Stimulated activated CD4-positive, alpha-beta T cell treated with anti-CD3 and anti-CD28 coated beads, Interleukin-1b, Interleukin-23, amount 100 ng/mL, for 48 hours (primary cell): ENCODE measurements at regions not wholly inside any gene's neighbourhood (a gene's known extent, or its start where the extent isn't known, plus 50 kb on each side); places are given as distances from the start of the nearest gene placed in this dataset.
A peak's percentile ranks its signal among the peaks of the same experiment; 100 is the strongest.
"Not testable (repeated sequence)": the region's sequence is repeated elsewhere in the genome, so short reads cannot be mapped to it uniquely, and the experiment has no call there.

Source experiments
- DNase-seq: peaks from one replicate; pipeline ENCODE4 v3.0.0-alpha.2; 2020

DNA sequence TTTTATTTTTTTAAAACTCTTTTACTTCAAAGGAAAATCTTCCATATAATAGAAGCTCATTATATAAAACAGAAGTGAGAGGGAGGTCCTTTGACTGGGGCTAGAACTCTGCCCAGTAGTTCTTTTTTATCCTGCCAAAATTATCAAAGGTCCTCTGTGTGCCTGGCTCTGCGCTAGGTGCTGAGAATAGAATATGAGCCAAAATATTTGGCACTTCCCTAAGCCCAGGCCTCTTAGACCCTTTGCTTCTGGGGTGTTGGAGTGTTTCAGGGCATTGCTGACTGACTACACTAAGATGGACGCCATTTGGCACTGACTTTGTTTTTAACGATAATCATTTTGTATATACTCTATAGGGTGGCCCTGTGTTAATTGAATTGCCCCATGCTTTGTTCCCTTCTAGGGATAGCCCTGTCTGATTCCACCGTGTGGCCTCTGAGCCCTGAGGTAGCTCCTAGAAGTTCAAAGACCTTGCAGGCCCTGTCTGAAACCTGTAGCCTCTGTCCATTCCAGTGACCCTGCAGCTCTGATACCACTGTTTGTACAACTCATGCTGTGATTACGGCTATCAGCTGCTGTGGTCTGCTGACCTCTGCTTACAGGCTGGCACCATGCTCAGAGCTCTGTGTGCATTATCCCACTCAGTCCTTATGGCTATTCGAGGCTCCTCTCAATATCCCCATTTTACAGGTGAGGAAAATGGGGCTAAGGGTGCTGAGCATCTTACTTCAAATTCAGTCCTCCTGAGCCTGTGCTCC lies 84.3 kb upstream of the SHB start:
- DNase-seq: no peak

DNA sequence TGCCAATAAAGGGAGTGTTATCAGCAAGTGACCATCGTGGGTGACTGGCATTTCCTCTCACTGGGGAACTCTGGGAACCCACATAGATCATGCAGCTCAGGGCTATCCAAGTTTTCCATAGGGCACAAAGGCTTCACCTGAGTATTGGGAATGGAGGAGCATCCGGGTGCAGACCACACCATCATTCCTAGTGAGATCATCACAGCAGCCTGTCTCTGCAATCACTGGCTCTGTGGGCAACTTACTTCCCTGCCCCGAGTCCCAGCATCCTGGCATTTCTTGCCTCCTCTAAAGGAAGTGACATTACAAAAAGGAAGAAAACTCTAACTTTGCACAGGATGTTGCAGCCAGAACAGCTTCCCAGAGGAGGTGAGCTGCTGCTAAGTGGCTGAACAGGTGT lies 80.6 kb upstream of the SHB start:
- DNase-seq: no peak

DNA sequence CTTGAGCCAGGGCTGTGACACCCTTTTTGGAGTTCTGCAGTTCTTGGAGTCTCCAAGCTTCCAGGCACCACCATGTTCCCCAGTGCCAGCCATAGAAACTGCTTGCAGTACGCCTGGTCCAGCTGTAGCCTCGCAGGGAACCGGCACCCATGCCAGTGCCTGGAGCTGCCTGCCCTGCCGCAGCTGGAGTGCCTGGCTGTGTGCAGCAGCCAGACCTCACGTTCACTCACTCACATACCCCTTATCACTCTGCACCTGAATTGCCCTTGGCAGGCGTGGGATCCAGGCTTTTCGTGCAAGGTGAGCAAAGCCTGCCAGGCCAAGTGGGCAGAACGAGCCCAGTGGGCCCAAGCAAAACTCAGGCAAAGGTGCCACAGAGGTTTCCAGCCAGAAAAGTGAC lies 77.8 kb upstream of the SHB start:
- no peak for DNase-seq

DNA sequence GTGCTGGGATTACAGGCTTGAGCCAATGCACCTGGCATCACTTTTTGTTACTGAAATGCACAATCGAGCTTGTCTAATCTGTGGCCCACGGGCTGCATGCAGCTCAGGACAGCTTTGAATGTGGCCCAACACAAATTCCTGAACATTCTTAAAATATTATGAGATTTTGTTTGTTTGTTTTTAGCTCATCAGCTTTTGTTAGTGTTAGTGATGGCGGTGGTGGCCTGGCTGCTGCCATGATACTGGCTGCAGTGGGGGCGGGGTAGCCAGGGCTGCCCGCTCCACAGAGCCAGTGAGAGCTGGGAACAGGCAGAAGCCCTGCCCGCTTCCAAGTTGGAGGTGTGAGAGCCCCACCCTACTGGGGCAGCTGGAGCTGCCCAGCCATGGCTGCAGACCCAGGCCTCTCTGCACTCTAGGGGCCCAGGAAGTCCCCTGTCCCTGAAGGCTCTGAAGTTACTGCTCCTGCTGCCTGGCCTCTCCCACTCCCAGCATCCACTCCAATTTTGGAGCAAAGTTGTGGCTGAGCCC lies 76.6 kb upstream of the SHB start:
- DNase-seq: no peak

DNA sequence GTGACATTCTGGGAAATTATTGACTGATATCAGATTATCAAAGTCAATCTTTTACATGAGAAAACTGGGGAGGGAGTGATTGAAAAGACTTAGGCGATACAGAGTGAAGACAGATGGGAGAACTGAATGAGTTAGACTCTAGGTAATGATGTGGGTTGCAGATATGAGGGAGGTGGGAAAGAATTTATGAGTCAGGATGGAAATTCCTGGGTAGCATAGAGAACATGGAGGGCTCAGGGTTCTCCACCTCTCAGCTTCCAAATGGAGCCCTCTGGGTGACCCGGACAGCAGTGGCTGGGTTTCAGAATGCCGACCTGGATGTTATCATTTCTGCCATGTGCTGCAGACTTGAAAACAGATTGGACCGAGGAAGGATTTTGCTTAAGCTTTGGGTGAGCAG lies 75.4 kb upstream of the SHB start:
- DNase-seq: no peak

DNA sequence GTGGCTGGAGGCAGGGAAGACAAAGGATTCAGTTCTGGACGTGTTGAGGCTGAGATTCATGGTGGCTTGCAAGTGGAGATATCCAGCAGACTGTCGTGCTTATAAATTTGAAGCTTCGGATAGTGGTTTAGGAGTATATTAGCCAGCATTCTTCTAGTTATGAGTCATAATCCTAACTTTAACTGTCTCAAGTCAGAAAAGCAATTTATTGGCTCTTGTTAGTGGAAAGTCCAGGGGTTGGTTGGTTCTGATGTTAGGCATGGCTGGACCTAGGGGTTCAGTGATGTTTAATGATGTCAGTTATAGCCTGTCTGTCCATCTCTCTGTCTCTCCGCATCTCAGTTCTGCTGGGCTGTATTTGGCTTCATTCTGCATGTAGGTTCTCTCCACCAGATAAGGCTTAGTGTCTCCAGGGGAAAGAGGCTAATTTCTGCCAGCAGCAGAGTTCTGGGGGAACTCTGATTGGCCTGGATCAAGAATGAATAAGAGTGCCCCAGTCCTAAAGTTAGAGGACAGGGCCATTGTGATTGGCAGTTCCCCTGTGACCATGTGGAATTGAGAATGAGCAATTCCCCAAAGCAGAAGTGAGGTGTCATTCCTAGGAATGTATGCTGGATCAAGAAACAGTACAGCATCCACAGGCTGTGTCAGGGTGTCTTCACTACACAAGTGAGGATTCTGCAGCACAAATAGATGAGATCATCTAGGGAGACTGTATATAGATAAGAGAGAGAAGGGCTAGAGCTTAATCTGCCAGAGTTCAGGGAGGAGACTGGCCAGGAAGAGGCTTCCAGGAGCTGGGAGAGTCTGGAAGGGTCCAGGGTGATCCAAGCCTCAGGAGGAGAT lies 72.9 kb upstream of the SHB start:
- DNase-seq: no peak

DNA sequence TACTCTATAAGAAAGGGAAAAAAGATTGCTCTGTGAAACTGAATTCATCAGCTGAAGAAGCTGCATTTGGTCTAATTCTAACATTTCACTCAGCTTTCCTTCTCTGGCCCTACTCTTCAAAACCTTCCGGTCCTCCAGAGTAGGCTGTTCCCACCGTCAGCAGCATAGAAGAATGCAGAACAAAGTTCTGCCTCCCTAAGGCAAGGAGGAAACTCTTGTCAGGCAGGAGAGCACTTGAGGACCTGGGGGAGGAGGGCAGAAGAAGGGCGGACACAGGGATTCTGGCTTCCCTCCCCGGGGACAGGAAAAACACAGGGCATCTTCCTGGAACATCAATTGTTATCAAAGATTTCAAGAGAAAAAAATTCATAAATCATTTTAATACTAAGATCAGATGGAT lies 69.2 kb upstream of the SHB start:
- DNase-seq: no peak

DNA sequence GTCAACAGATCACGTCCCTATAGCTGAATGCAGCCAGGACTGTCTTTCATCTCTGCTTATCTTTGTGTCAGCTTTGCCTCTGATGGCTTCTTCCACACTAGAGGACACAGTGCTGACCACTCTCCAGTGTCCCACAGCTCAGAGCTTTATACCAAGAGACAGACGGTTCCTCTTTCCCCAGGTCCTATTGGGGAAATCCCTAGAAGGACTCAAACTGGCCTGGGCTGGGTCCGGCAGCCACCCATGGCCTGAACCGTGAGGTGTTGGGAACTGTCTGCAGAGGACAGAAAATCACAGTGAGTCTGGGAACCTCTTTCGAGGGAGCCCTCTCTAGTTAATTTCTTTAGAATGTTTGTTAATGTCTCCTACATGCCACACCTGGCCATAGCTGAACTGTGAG lies 68.3 kb upstream of the SHB start:
- DNase-seq: no peak

DNA sequence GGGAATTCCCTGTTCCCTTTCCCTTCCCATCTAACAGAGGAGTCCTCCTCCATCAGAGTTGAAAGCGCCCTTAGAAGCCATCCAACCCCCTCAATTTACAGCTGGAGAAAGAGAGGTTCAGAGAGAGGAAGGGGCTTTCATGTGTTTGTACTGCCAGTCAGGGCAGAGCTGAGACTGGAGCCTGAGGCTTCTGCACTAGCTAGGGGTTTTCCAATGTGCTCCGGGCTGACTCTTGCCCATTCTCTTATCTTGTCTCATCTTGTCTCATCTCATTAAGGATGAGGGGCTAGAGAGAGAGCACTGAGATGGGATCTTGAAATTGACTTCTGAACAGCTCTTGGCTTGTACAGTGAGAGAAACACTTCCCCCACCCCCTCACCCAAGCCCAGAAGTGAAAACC lies 67.4 kb upstream of the SHB start:
- no peak for DNase-seq

DNA sequence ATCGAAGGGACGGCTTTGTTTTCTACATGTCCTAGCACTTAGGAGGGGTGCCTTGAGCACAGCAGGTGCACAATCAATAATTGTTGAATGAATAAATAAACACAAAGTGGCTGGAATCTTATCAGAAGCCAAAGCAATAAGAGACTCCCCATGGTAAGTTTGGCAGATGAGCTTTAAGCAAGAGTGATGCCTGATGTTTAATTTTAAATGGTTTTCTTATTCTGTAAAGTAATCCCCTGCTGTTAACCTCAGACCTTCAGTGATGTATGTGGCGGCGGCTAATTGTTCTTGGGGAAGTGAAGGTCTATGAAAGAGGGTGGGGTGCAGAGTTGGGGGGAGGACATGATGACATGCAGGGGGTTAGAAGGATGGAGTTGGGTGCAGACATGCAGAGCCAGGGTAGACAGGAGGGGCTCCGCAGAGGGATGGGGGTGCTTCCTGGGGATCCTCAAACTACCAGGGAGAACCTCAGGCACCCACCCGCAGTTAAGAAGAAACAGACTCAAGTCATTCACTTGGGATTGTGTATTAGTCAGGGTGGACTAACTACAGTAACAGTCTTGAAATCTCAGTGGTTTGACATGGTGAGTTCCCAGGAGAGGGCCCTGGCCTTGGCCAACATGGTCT lies 65.7 kb upstream of the SHB start:
- DNase-seq: no peak

DNA sequence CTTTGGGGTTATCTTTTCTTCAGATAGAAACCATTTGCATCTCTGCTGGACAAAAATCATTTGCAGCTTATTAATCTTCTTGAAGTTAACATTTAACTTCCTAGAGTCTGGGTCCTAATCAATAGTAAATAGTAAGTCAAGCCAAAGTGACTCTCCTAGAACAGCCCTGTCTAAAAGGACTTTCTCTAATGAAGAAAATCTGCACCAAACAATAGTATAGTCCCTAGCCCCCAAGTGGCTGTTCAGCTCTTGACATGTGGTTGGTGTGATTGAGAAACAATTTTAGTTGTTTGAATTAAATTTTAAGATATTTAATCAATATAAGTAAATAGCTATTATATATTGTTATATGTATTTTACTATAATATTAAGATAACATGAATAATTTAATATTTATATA lies 64.6 kb upstream of the SHB start:
- DNase-seq: no peak

DNA sequence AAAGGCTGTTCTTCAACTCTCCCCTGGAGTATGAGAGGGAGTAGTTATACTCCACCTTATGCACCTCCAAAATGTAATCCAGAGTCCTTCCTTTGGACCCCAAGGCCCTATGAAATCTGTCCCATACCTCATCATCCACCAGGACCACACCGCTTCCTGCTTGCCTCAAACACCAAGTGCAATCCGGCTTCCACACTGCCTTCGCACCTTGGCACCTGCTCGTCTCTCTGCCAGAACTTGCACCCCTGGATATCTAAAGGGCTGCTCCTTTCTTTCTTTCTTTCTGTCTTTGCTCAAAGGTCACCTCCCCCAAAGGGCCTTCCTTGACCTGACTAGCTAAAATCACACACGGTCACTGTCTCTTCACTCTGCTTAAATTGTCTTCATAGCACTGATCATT lies 63.9 kb upstream of the SHB start:
- DNase-seq: no peak

DNA sequence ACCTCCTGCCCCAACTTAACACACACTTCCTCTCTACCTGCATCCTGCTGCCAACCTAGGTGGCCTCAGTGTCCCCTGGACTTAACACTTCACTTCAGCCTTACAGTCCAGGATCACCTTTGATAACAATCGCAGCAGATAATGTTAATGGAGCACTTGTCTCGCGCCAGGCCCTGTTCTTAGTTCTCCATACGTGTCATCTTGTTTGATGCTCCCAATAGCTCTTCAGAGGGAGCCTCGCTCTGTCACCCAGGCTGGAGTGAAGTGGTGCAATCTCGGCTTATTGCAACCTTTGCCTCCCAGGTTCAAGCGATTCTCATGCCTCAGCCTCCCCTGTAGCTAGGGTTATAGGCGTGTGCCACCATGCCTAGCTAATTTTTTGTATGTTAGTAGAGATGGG lies 62.7 kb upstream of the SHB start:
- DNase-seq: no peak

DNA sequence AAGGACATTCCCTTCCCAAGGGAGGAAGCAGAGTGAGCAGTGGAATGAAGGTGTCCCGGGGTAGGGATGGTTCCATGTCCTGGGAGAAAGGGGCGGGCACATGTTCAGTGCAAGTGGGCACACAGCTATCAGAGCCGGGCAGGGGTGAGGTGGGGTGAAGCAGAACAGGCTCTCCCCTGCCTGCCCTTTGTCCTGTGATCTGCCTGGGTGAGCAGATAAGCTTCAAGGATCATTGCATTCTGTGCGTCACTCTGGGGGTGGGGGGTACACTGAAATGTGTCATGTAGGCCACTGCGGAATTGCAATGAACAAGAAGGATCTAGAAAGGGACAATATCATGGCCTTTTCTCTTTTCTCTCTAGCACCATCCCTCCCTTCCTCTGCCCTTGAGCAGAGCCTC lies 61.7 kb upstream of the SHB start:
- no peak for DNase-seq

DNA sequence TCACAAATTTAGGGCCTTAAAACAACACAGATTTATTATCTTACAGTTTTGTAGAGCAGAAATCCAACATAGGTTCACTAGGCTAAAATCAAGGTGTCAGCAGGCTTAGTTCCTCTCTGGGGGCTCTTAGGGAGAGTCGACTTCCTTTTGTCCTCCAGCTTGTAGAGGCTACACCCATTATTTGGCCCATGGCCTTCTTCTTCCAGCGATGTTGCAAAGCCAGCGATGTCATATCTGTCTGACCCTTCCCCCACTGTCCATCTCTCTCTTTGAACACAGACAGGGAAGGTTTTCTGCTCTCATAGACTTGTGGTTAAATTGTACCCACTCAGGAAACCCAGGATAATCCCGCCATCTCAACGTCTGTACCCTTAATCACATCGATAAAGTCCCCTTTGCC lies 60.3 kb upstream of the SHB start:
- no peak for DNase-seq

DNA sequence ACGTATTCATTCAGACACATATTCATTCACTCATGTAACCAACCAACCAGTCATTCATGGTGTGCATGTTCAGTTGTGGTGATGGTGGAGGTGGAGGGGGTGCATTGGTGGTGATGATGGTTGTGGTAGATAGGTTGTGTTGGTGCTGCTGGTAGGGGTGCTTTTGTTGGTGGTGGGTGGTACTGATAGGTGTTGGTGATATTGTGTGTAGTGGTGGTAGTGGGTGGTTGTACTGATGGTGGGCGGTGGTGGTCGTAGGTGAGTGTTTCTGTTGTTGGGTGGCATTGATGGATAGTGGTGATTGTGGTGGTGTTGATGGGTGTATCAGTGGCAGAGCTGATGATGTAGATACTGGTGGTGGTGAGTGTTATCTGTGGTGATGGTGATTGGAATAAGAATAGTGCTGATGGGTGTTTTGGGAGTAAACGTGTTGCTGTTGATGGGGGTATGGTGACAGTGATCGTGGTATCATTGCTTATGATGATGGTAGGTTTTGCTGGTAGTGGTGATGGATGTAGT lies 59.8 kb upstream of the SHB start:
- no peak for DNase-seq

DNA sequence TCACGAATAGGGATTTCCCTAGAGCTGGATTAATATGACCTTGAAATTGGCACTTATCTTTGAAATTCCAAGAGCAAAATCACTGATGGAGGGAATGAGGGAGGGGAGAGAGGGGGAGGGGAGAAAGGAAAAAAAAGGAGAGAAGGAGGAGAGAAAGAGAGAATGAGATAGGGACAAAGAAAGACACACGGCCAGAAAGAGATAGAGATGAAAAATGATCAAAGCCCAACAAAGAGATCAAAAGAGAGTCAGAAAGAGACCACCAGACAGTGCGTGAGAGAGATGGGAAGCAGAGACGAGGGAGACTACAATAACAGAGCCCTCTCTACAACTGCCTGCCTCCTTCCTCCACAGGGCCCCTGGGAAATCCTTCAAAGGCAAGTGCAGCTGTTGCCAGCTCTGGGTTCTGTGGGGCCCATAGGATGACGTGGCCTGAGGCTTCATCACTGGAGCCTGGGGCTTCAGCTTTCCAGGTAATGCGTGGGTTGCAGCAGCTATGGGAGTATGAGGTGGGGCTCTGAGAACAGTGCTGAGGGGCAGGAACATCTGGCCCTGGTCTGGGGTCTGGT lies 58.3 kb upstream of the SHB start:
- DNase-seq: peak; percentile 6

DNA sequence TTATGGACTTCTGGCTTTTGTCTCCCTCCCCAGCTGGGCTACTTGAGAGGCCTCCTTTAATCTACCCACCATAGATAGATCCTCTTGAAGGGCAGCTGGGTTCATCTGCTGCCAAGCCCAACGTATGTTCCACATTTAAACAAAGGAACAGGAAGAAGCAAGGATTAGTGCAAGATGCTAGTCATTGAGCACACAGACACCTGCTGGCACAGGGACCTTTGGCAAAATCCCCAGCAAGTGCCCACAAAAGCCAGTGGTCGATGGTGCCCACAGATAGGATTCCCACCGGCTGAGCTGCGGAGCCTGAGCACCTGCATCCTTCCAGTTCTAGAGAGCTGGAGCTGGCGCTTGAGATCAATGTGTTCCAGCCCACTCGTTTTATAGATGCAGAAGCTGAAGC lies 57.7 kb upstream of the SHB start:
- no peak for DNase-seq

DNA sequence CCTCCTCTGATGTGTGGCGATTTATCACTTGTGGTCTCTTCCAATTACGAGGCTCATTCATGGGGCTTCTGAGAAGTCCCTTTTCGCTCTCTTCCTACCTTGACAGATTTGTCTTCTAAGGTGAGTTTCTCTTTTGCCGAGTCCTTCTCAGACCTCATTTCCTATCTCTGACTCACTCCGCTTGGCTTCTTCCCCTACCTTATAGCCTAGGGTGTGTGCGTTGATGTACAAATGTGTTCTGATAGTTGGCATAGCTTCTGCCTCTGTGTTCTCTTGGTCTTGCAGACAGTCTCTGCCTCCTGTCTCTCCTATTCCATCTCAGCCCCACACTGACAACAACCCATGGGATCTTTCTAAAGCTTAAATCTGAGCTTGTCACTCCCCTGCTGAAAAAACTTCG lies 56.9 kb upstream of the SHB start:
- DNase-seq: no peak

DNA sequence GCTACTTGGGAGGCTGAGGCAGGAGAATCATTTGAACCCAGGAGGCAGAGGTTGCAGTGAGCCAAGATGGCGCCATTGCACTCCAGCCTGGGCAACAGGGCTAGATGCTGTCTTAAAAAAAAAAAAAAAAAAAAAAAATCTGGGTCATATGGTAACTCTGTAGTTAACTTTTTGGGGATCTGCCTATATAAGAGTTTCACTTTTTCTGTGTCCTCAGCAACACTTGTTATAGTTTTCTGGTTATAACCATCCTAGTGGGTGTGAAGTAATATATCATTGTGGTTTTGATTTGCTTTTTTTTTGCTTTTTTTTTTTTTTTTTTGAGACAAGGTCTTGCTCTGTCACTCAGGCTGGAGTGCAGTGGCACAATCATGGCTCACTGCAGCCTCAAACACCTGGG lies 54.3 kb upstream of the SHB start:
- DNase-seq: not testable (repeated sequence)

DNA sequence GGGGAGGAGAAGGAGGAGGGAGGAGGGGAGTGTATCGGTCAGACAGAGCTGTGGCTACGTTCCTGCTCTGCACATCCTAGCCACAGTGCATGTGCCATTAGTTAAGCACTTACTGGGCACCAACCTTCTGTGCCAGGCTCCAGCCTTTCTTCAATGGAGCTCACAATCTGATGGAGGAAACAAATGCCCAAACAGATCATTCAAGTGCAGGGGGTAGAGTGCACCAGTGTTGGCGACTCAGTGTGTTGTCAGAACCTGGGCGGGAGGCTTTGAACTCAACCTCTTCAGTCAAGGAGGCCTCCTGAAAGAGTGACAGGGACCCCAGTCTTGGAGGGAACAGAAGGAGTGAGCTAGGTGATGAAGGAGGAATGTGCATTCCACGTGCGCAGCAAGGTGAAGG lies 51.9 kb upstream of the SHB start:
- no peak for DNase-seq

DNA sequence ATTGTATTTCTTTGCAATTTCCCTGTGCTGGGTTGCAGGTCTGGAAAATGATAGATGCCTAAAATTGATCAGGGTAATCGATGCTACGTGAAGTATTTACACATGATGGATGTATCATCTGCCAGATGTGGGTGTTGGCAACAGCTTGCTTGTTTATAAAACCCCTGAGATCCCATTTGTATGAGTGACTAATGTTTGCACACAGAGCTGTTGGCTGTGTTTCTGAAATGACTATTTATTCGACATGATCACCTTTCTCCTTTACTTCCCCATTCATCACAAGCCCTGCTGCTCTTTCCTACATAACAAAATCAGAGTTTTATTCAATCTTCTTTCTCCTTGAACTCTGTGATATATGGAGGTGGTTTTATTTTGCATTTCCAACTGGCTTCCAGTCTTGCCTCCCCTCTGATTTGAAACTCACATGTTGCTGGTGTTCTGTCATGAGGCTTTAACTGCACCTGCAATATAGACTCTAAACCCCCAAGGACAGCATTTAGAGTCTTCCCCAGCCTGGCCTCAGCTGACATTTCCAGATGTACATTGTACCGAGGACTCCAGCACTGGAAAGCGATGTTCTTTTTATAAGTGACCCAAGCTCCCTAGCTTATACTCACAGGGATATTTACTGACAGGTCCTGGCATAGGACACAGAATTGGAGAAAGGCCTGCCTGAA lies 50.7 kb upstream of the SHB start:
- no peak for DNase-seq
